ENCODE measurements at regions not wholly inside any gene's neighbourhood (a gene's known extent, or its start where the extent isn't known, plus 50 kb on each side); places are given as distances from the start of the nearest gene placed in this dataset.
"Not testable (repeated sequence)": the region's sequence is repeated elsewhere in the genome, so short reads cannot be mapped to it uniquely, and the experiment has no call there.

DNA sequence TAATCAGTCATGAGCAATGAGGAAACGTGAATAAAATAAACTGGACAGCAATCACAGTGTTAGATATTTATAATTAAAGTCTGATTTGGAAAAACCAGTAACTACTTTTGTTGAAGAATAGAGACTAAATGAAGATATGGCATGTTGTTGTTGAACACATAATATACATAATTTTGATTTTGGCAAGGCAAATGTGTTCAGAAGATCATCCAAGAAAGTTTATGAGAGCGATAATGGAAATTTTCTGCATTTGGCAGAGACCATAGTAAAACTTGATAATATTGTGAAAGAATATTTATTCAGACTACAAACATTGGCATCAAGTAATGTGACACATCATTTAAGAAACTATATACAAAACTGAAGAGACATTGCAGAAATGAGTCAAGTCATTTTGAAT lies 620.7 kb downstream of the TMA16 start:
- DNase-seq: no peak

DNA sequence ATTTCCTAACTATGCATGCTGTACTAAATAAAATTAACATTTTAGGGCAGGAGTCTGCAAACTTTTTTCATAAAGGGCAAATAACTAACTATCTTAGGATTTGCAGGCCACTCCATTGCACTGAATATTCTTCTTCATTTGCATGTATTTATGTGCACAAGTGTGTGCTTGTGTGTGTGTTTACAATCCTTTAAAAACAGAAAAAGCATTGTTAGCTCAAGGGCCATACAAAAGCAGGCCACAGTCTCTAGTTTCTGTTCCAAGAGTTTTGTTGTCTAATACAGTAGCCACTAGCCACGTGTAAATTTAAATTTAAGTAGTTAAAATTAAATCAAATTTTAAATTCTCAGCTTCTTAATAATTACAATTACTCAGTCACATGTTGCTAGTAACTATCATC lies 621.8 kb downstream of the TMA16 start:
- DNase-seq: no peak

DNA sequence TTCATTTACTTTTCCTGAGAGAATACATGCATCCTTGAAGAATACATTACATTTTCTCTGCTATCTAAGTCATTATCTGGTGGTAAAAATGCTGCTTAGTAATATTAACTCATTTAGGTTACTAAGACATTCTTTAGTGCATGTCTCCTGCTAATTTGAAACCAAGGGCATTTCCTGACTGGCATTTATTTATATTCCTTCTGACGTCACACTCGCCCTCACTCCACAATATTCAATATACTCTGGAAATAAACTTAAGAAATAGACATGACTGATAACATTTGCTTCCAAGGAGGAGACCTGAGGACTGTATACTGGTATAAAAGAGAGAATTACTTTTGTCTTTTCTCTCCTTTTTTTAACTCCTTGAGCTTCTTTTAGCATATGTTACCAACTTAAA lies 619.5 kb upstream of the SMIM31 start:
- no peak for DNase-seq

DNA sequence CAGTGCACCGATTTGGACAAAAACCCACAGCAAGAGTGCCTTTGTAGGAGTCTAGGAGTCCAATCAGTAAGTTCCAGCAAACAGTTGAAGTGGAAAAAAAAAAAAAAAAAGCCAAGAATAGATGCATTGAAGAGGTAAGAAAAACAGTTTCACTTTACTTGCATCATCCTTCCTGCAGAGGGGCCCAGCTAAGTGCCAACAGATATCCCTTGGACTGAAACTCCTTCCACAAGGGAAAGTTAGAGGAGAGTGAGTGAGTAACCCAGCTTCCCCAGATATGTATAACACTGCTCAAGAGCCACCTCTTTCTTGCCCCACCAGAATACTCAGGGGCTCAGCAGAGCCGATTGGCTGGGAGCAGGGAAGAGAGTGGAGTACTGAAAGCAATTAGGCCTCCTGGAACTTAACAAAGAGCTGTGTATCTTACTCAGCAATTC lies 617.7 kb upstream of the SMIM31 start:
- peak; percentile 75 for DNase-seq

DNA sequence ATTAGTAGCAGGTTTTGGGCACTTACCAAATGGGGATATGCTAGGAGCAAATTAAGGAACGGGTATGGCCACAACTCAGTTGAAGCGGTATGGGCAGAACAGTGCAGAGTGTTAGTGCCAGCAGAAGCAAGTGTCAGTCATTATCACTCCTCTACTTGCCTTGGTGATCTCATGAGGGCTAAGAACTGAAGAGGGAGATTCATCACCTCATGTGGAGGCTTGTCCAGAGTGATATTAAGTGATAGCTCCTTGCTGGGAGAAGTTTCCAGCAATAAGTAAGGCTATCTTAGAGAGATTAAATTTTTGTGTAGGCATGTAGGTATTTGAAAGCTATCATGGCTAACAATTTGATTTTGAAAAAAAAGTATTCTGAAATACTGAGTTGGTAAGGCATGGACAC lies 615.4 kb upstream of the SMIM31 start:
- DNase-seq: no peak

DNA sequence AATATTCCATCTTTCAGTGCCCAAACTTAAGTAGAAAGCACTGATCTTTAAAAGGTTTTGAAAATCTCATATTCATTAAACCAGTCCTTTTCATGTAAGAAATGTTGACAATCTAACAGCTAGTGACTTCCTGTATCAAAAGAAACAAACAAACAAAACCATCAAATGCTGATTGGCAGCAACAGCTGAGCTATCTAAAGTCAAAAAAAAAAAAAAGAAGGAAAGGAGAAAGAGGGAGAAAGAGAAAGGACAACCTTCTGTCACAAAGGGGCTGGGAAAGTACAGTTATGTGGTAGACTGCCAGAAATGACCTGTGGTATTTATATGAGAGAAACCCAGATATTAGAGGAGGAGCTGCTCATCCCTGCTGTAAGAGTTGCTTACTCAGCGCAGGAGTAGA lies 614.6 kb upstream of the SMIM31 start:
- DNase-seq: no peak

DNA sequence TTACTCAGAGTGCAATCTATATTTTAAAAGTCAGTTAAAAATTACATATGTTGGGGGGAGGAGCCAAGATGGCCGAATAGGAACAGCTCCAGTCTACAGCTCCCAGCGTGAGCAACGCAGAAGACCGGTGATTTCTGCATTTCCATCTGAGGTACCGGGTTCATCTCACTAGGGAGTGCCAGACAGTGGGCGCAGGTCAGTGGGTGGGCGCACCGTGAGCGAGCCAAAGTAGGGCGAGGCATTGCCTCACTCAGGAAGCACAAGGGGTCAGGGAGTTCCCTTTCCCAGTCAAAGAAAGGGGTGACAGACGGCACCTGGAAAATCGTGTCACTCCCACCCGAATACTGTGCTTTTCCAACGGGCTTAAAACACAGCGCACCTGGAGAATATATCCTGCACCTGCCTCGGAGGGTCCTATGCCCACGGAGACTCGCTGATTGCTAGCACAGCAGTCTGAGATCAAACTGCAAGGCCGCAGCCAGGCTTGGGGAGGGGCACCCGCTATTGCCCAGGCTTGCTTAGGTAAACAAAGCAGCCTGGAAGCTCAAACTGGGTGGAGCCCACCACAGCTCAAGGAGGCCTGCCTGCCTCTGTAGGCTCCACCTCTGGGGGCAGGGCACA lies 612.1 kb upstream of the SMIM31 start:
- not testable (repeated sequence) for DNase-seq

DNA sequence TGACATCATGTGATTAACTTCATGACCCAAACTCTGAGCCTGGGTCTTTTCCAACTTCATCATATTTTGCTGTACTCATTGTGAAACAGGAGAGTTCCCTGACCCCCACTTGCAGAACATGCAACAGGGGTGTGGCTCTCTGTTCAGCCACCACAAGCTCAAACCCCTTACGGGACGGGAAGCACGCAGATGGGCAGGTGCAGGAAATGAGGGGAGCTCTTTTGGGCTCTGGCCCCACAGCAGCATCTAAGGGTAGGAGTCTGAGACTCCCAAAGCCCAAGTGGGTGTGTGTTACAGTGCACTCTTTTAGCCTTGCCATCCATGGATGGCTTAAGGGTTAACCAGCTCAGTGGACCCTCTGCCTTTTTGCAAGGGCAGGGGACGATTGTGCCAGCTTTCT lies 599.5 kb upstream of the SMIM31 start:
- no peak for DNase-seq

DNA sequence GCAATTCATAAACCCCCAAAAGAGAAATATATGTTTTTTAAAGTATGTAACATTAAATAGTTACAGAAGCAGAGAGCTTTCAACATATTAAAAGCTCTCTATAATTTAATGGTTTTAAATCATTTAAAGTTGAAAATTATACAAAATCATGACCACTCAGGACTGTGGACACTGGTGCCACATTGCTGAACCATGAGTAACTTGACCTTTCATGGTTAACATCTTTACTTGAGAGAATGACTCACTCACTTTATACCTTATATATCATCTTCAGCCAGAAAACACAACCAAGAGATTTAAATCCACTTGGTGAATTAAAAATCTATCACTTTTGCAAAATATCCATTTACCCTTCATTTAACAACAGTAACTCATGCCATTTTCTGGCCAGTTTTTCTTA lies 584.3 kb upstream of the SMIM31 start:
- DNase-seq: peak; percentile 70

DNA sequence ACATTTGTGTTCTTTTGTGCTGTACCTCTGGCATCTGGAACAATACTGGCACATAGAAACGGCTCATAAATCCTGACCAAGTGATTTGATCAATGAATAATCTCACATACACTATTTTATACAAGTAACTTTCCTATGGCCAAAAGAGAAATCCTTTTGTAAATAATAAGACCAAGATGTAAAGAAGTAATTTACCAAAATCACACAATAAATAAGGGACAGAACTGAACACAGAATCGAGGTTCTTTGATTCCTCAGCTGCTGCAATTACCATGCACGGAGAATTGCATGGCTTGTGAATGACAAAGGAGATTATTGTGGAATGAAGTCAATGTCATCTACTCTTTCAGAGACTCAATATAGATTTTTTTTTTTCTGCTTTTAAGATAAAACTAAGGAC lies 576.8 kb upstream of the SMIM31 start:
- DNase-seq: no peak

DNA sequence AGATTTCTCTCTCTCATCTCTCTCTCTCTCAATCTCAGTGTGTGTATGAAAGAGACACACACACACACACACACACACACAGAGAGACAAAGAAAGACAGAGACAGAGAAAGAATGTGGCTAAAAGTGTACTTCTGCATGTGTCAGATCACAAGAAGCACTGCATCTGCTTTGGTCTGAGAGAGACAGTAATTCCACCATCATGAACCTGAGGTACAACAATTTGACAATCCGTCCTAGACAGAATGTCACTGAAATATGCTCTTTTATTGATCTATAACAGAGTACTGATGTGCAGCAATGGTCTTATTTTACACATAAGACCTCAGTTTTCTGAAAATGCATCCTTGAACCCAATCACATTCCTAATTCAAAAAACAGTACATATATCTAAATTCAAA lies 576.2 kb upstream of the SMIM31 start:
- no peak for DNase-seq

DNA sequence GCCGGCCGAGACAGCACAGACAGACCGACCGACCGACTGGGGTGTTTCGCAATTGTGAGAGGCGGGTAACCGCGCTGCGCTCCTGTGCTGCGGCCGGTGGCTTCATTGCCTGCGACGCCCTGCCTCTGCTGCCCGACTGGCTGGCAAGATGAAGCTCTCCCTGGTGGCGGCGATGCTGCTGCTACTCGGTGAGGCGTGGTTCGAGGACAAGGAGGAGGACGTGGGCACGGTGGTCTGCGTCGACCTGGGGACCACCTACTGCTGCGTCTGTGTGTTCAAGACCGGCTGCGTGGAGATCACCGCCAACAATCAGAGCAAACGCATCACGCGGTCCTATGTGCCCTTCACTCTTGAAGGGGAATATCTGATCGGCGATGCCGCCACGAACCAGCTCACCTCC lies 565.7 kb upstream of the SMIM31 start:
- DNase-seq: no peak

DNA sequence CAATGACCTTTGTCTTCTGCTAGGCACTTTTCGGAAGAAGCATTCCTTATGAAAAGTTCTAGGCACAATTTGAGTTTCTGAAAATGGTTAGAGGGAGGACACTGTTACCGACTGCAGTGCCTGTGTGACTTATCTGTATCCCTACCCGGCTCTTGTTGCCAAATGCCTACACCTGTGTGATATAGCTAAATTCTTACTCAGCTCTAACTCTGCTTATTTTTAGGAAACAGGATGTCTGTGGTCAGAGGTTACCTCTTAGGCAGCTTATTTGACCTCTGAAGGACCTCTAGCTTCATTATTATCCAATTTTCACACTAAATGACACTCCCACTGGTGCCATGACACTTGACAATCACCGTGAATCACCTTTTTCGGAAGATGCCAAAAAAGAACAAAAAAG lies 561.1 kb upstream of the SMIM31 start:
- no peak for DNase-seq

DNA sequence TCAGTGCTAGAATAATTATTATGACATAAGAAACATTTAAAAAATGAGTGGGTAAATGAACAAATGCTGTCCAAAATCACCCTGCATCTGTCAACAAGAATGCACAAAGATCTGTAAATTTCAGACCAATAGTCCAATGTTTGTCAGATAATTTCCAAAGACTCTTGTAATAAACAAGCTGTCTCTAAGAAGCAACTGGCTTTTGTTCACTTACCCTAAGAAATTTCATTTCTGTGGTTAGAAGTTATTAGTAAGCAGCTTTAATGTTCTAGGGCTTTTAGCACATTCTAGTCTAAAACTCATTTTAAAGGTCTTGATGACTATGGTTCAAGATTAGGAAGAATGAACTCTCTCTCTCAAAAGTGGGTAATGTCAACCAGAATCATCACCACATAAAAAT lies 560.3 kb upstream of the SMIM31 start:
- no peak for DNase-seq

DNA sequence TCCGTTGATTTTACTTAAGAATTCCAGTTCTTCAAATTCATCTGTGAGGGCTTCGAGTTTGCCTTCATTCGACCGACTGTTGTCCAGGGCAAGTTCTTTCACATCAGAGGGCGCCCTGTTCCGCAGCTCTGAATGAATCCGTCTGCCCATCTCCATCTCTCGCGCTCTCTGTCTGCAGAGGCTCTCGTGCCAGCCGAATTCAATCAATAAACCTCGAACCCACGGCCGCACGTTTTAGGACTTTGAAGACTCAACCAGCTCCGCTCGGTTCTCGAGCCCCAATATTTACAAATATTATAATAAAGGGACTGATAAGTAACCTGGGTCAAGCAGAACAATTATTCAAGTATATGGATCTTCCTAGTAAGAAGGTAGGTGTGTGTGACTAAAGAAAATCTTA lies 556.4 kb upstream of the SMIM31 start:
- no peak for DNase-seq

DNA sequence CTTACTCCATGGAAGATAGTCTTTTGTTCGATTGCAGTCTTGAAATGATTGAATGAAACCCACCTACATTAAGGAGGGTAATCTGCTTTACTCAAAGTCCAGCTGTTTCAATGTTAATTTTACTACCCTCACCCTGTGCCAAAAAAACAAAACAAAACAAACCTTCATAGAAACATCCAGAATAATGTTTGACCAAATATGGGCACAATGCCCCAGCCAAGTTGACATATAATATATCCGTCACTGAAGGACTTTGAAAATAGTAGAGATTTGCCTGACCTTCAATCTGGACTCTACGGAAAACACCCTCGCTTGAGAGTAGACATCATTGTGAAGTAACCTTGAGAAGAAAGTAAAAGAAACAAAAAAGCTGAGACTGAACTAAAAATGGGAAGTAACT lies 550.5 kb upstream of the SMIM31 start:
- DNase-seq: no peak

DNA sequence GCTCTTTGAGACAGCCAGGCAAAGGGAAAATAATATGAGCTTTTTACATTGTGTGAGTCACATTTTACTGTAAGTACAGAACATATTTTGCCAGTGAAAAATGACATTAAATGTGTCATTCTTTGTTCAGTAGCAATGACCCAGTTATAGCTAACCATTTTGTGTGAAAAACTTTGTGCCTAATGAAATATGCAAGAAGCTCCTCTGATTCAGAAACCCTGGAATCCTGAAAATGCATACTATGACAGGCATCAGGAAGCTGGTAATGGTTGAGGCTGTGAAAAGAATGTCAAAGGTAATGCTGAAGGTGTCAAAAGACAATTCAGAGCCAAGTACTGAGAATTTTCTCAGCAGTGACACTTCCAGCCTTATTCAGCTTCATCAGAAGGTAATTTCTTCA lies 549.5 kb upstream of the SMIM31 start:
- DNase-seq: peak; percentile 88

DNA sequence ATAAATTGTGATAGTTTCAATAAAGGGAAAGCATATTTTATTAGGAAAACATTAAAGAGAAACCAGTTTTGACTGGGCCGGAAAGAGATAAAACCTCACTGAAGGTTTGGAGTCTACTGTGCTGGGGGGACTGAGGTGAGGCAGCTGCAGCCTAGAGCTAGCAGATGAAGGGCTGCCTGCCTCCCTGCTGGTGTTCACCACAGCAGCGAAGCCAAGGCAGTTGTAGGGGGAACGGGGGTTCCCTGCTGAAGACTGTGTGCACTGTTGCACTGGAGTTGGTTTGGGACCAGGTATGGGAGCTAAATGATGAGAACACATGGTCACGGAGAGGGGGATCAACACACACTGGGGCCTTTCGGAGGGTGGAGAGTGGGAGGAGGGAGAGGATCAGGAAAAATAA lies 546.5 kb upstream of the SMIM31 start:
- no peak for DNase-seq

DNA sequence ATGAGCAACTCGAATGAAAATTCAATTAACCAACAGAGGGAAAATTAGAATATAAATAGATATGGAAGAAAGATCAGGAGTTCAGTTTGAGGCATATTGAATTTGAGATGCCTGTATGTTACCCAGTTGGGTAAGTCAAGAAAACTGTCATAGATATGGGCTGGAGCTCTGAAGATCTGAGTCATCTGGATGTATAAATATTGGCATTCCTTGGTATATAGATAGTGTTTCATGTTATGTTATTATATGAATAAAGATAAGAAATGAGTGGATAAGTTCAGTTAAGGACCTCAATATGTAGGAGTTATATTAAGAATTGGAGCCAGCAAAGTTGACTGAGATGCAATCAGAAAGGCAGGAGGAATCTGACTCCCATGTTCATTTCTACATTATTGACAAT lies 543.6 kb upstream of the SMIM31 start:
- no peak for DNase-seq

DNA sequence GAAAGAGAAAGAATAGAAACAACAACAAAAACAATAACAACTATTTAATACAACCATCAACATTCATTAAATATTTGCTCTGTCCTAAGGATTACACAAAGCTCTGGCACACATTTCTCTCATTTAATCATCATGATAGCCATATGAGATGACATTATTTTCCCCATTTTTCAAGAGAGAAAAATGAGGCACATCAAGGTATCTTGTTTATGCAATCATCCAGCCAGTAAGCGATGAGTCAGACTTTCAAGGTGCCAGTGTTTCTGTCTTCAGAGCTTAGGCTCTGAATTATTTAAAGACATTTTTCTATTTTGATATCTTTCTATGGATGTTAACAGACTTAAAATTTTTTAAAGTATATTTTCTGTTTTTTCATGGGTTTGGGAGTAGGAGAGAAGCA lies 541.8 kb upstream of the SMIM31 start:
- peak; percentile 7 for DNase-seq

DNA sequence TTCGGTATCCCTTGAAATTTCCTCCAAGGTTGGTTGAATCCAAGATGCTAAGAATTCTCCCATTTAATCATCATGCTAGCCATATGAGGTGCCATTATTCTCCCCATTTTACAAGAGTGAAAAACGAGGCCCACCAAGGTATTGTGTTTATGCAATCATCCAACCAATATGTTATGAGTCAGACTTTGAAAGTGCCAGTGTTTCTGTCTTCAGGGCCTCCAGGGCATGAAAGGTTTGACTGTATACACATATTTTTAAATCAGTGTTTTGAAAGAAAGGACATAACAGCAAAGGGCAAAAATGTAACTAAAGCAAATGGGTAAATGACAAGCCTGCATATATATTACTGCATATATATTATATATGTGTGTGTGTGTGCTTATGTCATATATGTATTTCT lies 541.2 kb upstream of the SMIM31 start:
- no peak for DNase-seq

DNA sequence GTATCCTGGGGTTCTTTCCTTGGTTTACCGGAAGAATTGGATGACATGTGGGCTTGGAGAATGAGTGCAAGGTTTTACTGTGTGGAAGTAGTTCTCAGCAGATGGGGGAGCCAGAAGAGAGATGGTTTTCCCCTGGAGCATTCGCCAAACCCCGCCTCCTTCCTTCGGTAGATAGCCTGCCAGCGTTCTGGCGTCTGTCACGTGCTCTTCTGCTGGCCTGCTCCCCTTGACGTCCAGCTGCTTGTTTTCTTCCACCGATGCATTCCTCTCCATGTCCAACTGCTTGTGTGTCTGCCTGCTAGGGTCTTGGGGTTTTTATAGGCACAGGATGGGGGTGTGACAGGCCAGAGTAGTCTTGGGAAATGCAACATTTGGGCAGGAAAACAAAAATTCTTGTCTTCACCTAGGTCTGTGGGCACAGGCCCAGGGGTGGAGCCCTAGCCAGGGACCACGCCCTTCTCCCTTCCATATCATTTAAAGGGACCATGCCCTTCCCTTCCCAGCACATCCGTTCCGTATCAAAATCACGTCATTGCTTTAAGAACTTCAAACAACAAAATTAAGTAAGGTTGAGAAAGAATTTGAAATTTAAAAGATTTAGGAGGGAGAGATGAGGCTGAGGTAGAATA lies 538.7 kb upstream of the SMIM31 start:
- no peak for DNase-seq

DNA sequence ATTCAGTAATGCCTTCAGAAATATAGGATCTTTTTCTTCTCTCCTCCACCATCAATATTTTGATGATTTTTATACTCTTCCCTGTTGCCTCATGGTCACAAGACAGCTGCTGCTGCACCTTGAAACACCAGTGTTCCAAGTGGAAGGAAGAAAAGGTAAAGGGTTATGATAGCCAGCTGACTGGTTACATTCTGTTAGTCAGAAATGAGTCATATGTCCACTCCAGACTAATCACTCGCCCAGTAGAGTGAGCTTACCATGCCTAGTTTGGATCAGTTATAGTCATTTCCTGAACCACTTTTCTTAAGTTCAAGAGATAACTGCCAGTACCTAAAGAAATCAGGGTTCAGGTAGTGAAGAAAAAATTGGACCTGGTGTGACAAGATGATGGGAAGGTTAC lies 532.3 kb upstream of the SMIM31 start:
- DNase-seq: no peak

DNA sequence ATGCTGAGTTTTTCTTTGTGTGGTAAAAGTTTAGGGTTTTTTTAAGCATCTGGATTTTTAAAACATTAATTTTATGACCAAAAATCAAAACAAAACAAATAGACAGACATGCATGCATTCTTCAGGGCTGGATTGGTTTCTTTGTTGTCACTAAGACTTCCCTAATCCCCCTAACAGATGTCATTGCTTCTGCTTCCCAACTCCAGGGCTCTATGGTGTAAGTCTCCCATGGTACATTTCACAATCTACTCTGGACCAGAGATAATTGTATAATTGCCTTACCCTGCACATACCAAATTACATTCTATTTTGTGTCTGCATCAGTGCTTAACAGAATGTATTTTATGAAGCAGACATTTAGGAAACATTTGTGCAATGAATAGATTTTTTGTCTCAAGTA lies 529.1 kb upstream of the SMIM31 start:
- DNase-seq: no peak

DNA sequence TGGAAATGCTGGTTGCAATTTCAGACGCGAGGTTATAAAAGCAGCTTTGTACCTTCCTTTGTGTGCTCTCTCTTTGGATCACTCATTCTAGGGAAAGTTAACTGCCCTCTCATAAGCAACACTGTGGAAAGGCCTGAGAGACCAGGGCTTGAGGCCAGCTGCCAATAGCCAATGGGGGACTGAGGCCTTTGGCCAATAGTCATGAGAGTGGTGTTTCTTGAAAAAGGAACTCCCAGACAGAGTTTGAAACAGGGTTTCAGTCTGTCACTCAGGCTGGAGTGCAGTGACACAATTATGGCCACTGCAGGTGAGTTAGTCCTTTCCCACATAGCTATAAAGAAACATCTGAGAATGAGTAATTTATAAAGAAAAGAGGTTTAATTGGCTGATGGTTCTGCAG lies 524.7 kb upstream of the SMIM31 start:
- no peak for DNase-seq

Data from fibroblast of upper back skin (primary cell).